ENCODE measurements at regions not wholly inside any gene's neighbourhood (a gene's known extent, or its start where the extent isn't known, plus 50 kb on each side); places are given as distances from the start of the nearest gene placed in this dataset.

GRCh38 chr10:16386855-16387254 lies 50.0 kb upstream of the PTER start:
- H3K27ac ChIP-seq = no peak overlapping the region
- no peak for TF ChIP-seq ZFX (IDR thresholded peaks at IDR 0.05)
- TF ChIP-seq, protein P1, sequence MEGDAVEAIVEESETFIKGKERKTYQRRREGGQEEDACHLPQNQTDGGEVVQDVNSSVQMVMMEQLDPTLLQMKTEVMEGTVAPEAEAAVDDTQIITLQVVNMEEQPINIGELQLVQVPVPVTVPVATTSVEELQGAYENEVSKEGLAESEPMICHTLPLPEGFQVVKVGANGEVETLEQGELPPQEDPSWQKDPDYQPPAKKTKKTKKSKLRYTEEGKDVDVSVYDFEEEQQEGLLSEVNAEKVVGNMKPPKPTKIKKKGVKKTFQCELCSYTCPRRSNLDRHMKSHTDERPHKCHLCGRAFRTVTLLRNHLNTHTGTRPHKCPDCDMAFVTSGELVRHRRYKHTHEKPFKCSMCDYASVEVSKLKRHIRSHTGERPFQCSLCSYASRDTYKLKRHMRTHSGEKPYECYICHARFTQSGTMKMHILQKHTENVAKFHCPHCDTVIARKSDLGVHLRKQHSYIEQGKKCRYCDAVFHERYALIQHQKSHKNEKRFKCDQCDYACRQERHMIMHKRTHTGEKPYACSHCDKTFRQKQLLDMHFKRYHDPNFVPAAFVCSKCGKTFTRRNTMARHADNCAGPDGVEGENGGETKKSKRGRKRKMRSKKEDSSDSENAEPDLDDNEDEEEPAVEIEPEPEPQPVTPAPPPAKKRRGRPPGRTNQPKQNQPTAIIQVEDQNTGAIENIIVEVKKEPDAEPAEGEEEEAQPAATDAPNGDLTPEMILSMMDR (conservative IDR thresholded peaks at IDR 0.05) = no peak
